Spleen (tissue), 7 donors: ENCODE measurements at regions not wholly inside any gene's neighbourhood (a gene's known extent, or its start where the extent isn't known, plus 50 kb on each side); places are given as distances from the start of the nearest gene placed in this dataset.
A peak's percentile ranks its signal among the peaks of the same experiment; 100 is the strongest.

Source experiments
- POLR2A ChIP-seq, 3 donors: fragments of 450-650 bp; IDR thresholded peaks; one replicate each; pipeline ENCODE4 v1.5.1; 2017; ENCODE audit warnings: antibody characterized with exemption in 3 of 3, mild to moderate bottlenecking in 1 of 3
- TF ChIP-seq, protein P1 (sequence below), 11 experiments: fragments of 200-600 bp in 7 of 11; fragments of 450-650 bp in 4 of 11; sonication (generic) in 4 of 11; IDR thresholded peaks in 8 of 11; conservative IDR thresholded peaks in 3 of 11; 1 replicate in 7 of 11; 2 replicates in 4 of 11; pipeline versions ENCODE4 v1.4.0 to v1.8.0; 2016 to 2021; ENCODE audit warnings: antibody characterized with exemption in 11 of 11, inconsistent platforms in 4 of 11, mild to moderate bottlenecking in 1 of 11
- donor health status: DM: no; HTN: no; CAD: no; lungs with moderate emphysema.
- donor health status: DM: no; HTN: no; CAD: no.
- donor health status: DM: no; HTN: no; CAD: no.

DNA sequence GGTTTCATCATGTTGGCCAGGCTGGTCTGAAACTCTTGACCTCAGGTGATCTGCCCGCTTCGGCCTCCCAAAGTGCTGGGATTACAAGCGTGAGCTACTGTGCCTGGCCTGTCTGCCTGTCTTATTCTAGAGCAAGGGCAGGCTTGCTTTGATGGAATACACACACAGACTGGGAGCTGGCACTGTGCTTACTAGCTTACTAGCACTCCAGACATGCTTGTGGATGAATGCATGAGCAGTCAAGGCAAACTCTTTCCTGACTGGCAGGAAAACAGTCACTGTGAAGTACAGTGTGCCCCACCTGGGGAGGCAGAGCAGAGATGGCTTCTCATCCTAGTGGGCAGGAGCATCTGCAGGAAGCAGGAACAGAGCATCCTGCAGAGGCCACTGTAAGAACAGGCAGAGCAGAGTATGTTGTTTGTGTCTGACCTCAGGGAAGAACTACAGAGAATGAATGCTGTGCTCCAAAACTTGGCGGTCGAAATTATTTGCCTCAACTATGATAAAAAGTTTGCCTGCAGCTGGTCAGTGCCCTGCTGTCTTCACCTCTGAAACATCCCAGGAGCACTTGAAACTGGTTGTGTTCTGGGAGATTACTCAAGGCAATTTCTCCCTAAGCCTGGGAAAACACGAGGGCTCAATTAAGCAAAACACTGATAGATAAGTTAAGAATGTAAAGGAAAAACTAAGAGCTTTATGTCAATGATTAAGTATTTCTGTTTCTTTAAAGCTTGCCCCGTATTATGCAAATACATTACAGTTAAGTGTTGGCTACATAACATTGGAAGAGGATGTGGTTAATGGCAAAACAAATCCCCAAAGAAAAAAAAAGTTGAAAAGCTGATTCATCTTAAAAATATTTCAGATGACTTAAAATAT, 102.4 kb downstream of the VAPA start:
- TF ChIP-seq, protein P1, sequence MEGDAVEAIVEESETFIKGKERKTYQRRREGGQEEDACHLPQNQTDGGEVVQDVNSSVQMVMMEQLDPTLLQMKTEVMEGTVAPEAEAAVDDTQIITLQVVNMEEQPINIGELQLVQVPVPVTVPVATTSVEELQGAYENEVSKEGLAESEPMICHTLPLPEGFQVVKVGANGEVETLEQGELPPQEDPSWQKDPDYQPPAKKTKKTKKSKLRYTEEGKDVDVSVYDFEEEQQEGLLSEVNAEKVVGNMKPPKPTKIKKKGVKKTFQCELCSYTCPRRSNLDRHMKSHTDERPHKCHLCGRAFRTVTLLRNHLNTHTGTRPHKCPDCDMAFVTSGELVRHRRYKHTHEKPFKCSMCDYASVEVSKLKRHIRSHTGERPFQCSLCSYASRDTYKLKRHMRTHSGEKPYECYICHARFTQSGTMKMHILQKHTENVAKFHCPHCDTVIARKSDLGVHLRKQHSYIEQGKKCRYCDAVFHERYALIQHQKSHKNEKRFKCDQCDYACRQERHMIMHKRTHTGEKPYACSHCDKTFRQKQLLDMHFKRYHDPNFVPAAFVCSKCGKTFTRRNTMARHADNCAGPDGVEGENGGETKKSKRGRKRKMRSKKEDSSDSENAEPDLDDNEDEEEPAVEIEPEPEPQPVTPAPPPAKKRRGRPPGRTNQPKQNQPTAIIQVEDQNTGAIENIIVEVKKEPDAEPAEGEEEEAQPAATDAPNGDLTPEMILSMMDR (IDR thresholded peaks at IDR 0.05 in 8 of 11, conservative IDR thresholded peaks at IDR 0.05 in 3 of 11): peak in 1 of 11 experiments; percentile 12
- no peak for TF ChIP-seq POLR2A (IDR thresholded peaks at IDR 0.05)
